Upper lobe of left lung (tissue), 6 donors: ENCODE measurements at regions not wholly inside any gene's neighbourhood (a gene's known extent, or its start where the extent isn't known, plus 50 kb on each side); places are given as distances from the start of the nearest gene placed in this dataset.

Source experiments
- ATAC-seq, 2 donors: fragments of 200-7000 bp; cut with Tn5 transposase; one replicate each; pipeline ENCODE4 v1.9.1; 2022; ENCODE audit warnings: mild to moderate bottlenecking in 2 of 2, moderate library complexity in 2 of 2; ENCODE audit not compliant: low FRiP score in 2 of 2
- DNase-seq, 2 donors: peaks; one replicate each; pipeline ENCODE4 v3.0.0-alpha.2; 2019 to 2020
- H3K27ac ChIP-seq, 4 donors: fragments of 200-600 bp; sonication (generic); one replicate each; pipeline ENCODE4 v1.5.1; 2016 to 2019
- H3K27me3 ChIP-seq, 4 donors: fragments of 200-600 bp; sonication (generic); one replicate each; pipeline ENCODE4 v1.5.1; 2017 to 2019
- H3K36me3 ChIP-seq, 4 donors: fragments of 200-600 bp; sonication (generic); one replicate each; pipeline ENCODE4 v1.5.1; 2016 to 2019
- H3K4me1 ChIP-seq, 4 donors: fragments of 200-600 bp; sonication (generic); one replicate each; pipeline ENCODE4 v1.5.1; 2018 to 2019
- H3K4me3 ChIP-seq, 4 donors: fragments of 200-600 bp; sonication (generic); one replicate each; pipeline ENCODE4 v1.5.1; 2017 to 2019; ENCODE audit warnings: mild to moderate bottlenecking in 2 of 4, moderate library complexity in 1 of 4
- H3K9me3 ChIP-seq, 4 donors: fragments of 200-600 bp; sonication (generic); one replicate each; pipeline ENCODE4 v1.5.1; 2018 to 2019
- EP300 ChIP-seq, 4 donors: sonication (generic); formaldehyde crosslinking; IDR thresholded peaks; one replicate each; pipeline ENCODE4 v1.5.1; 2017; ENCODE audit warnings: antibody characterized with exemption in 4 of 4, control low read depth in 2 of 4
- POLR2A ChIP-seq, 4 donors: fragments of 450-650 bp; IDR thresholded peaks; one replicate each; pipeline ENCODE4 v1.5.1; 2016 to 2017; ENCODE audit warnings: antibody characterized with exemption in 4 of 4, mild to moderate bottlenecking in 2 of 4
- POLR2AphosphoS5 ChIP-seq, 2 donors: sonication (generic); formaldehyde crosslinking; IDR thresholded peaks; one replicate each; pipeline ENCODE4 v1.5.1; 2017; ENCODE audit warnings: antibody characterized with exemption in 2 of 2
- WGBS, 2 donors: methylation state at CpG; one replicate each; pipeline ENCODE4 v1.1.5; 2017 to 2018; 5-methylcytosine and 5-hydroxymethylcytosine counted together
- TF ChIP-seq, protein P1 (sequence below), 6 experiments: fragments of 450-650 bp in 4 of 6; fragments of 200-600 bp in 2 of 6; sonication (generic) in 2 of 6; IDR thresholded peaks; one replicate each; pipeline ENCODE4 v1.5.1; 2016 to 2019; ENCODE audit warnings: antibody characterized with exemption in 6 of 6
- donor health status: DM: no; HTN: no; CAD: no; lungs with moderate emphysema.
- donor health status: DM: no; HTN: yes; CAD: no; lungs with severe emphysema.

DNA sequence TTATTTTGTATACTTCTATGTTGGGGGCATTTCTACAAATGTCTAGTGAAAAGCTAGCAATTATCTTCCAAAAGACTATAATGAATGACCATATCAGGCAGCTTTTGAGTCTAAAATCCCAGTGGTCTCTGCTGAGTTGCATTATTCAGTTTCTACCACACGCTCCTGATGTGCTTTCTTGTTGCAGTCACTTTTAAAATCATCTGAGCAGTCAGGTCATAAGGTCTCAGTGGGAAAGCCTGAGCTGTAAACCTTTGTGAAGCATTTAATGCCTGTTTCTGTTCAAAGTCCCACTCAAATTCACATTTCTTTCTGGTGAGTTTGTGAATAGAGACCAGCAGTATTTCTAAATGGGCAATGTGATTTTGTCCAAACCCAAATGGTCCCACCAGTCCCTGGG is 1681.5 kb downstream of the HACE1 start:
- ATAC-seq: no peak
- WGBS, 2 donors: 61 to 68% methylated on average over 1 of the region's 1 CpG
- no peak overlapping the region for H3K27ac ChIP-seq
- no peaks in the 10 kb centered on the region for H3K36me3 ChIP-seq
- no peak for TF ChIP-seq POLR2AphosphoS5 (IDR thresholded peaks at IDR 0.05)
- TF ChIP-seq, protein P1, sequence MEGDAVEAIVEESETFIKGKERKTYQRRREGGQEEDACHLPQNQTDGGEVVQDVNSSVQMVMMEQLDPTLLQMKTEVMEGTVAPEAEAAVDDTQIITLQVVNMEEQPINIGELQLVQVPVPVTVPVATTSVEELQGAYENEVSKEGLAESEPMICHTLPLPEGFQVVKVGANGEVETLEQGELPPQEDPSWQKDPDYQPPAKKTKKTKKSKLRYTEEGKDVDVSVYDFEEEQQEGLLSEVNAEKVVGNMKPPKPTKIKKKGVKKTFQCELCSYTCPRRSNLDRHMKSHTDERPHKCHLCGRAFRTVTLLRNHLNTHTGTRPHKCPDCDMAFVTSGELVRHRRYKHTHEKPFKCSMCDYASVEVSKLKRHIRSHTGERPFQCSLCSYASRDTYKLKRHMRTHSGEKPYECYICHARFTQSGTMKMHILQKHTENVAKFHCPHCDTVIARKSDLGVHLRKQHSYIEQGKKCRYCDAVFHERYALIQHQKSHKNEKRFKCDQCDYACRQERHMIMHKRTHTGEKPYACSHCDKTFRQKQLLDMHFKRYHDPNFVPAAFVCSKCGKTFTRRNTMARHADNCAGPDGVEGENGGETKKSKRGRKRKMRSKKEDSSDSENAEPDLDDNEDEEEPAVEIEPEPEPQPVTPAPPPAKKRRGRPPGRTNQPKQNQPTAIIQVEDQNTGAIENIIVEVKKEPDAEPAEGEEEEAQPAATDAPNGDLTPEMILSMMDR (IDR thresholded peaks at IDR 0.05): no peak
- TF ChIP-seq POLR2A (IDR thresholded peaks at IDR 0.05): no peak
- no peak for TF ChIP-seq EP300 (IDR thresholded peaks at IDR 0.05)
- no peaks in the 10 kb centered on the region for H3K4me1 ChIP-seq
- no peaks in the 10 kb centered on the region for H3K27me3 ChIP-seq
- no peak for DNase-seq
- no peaks in the 10 kb centered on the region for H3K9me3 ChIP-seq
- no peak overlapping the region for H3K4me3 ChIP-seq

DNA sequence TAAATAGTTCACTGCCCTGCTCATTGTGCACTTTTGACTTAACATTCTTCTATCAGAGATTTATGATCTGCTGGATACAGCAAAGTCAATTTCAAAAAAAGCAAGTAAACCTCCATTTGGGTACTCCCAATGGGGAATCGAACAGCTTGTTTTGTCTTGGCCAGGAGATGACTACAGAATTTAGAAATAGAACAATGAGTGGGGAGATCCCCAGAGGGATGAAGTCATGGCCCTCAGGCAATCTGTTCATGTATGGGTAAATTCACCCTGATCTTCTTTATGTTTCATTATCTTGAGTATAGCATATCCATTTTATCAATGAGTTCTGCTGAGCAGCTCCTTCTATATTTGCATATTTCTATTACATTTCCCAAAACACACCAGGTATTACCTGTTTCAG is 1681.9 kb downstream of the HACE1 start:
- ATAC-seq (no peak), DNase-seq (no peak)
- Histone ChIP-seq H3K4me3 (no peak overlapping the region), H3K36me3 (no peaks in the 10 kb centered on the region), H3K9me3 (no peaks in the 10 kb centered on the region), H3K27me3 (no peaks in the 10 kb centered on the region), H3K27ac (no peak overlapping the region), H3K4me1 (no peaks in the 10 kb centered on the region)
- WGBS, 2 donors: 32 to 75% methylated on average over 1 of the region's 1 CpG
- no peak for TF ChIP-seq POLR2AphosphoS5 (IDR thresholded peaks at IDR 0.05)
- no peak for TF ChIP-seq POLR2A (IDR thresholded peaks at IDR 0.05)
- TF ChIP-seq, protein P1 (IDR thresholded peaks at IDR 0.05): no peak
- TF ChIP-seq EP300 (IDR thresholded peaks at IDR 0.05): no peak

DNA sequence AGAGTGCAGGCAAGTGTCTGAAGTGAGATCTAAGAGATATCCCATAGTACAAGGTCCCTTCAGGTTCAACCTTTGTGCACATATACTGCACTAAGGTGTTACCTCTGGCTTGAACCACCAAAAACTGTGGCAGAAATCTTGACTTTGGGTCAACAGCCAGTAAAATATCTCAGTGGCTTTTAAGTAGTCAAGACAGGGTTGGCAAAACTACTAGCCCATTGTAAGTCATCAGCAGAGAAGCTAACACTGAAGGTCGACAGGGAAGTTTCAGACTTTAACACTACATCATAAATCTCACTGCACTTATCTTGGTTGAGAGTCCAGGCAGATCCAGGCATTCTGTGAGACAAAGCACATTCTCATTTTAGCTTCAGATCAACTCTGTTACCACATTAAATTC is 1684.7 kb downstream of the HACE1 start:
- DNase-seq (no peak), ATAC-seq (no peak)
- Histone ChIP-seq H3K36me3 (no peaks in the 10 kb centered on the region), H3K4me1 (no peaks in the 10 kb centered on the region), H3K27me3 (no peaks in the 10 kb centered on the region), H3K9me3 (no peaks in the 10 kb centered on the region), H3K4me3 (no peak overlapping the region), H3K27ac (no peak overlapping the region)
- 50 to 56% methylated on average over 1 of the region's 1 CpG for WGBS, 2 donors
- TF ChIP-seq, protein P1 (IDR thresholded peaks at IDR 0.05): no peak
- TF ChIP-seq POLR2AphosphoS5 (IDR thresholded peaks at IDR 0.05) (no peak), EP300 (IDR thresholded peaks at IDR 0.05) (no peak), POLR2A (IDR thresholded peaks at IDR 0.05) (no peak)

DNA sequence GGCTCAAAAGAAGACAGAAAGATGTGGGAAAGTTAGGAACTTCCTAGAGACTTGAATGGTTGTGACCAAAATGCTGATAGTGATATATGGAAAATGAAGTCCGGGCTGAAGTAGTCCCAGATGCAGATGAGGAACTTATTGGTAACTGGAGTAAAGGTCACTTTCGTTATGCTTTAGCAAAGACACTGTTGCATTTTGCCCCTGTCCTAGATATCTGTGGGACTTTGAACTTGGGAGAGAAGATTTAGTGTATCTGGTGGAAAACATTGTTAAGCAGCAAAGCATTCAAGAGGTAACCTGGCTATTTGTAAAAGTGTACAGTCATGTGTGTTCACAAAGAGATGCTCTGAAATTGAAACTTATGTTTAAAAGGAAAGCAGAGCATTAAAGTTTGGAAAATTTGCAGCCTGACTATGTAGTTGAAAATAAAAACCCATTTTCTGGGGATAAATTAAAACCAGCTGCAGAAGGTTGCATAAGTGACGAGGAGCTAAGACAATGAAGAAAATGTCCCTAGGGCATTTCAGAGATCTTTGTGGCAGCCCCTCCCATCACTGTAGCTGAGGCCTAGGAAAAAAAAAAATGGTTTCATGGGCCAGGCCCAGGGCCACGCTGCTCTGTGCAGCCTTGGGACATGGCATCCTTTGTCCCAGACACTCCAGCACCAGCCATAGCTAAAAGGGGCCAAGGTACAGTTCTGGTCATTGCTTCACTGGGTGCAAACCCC is 1692.2 kb downstream of the HACE1 start:
- Histone ChIP-seq H3K4me1 (no peaks in the 10 kb centered on the region), H3K27me3 (no peaks in the 10 kb centered on the region), H3K4me3 (no peak overlapping the region), H3K9me3 (no peaks in the 10 kb centered on the region), H3K36me3 (no peaks in the 10 kb centered on the region), H3K27ac (no peak overlapping the region)
- WGBS, 2 donors: 71 to 78% methylated on average over 4 of the region's 4 CpGs
- no peak for DNase-seq
- TF ChIP-seq POLR2AphosphoS5 (IDR thresholded peaks at IDR 0.05) (no peak), EP300 (IDR thresholded peaks at IDR 0.05) (no peak), POLR2A (IDR thresholded peaks at IDR 0.05) (no peak)
- TF ChIP-seq, protein P1 (IDR thresholded peaks at IDR 0.05): no peak
- no peak for ATAC-seq
